H9 (cell line): ENCODE measurements at regions not wholly inside any gene's neighbourhood (a gene's known extent, or its start where the extent isn't known, plus 50 kb on each side); places are given as distances from the start of the nearest gene placed in this dataset.
"Not testable (repeated sequence)": the region's sequence is repeated elsewhere in the genome, so short reads cannot be mapped to it uniquely, and the experiment has no call there.

Experiments
- DNase-seq: peaks from one replicate; pipeline ENCODE4 v3.0.0-alpha.2; 2017
- H2AFZ ChIP-seq: one replicate; pipeline ENCODE4 v1.6.1; 2013; ENCODE audit warnings: mild to moderate bottlenecking, low read length, control low read depth, moderate library complexity
- H2AK5ac ChIP-seq: 2 replicates; pipeline ENCODE4 v1.6.1; 2013; ENCODE audit warnings: low read length, control low read depth, mixed read lengths; ENCODE audit not compliant: insufficient read length
- H2BK120ac ChIP-seq: one replicate; pipeline ENCODE4 v1.6.1; 2013; ENCODE audit warnings: low read depth, mild to moderate bottlenecking, low read length, control low read depth, inconsistent platforms; ENCODE audit not compliant: poor library complexity, severe bottlenecking
- H2BK12ac ChIP-seq: 2 replicates; pipeline ENCODE4 v1.6.1; 2013; ENCODE audit warnings: low read length, control low read depth, mixed read lengths, low read depth; ENCODE audit not compliant: insufficient read length
- H2BK15ac ChIP-seq: 2 replicates; pipeline ENCODE4 v1.6.1; 2013; ENCODE audit warnings: low read depth, low read length, control low read depth
- H2BK20ac ChIP-seq: one replicate; pipeline ENCODE4 v1.6.1; 2013; ENCODE audit warnings: low read depth, mild to moderate bottlenecking, low read length, control low read depth, inconsistent platforms; ENCODE audit not compliant: poor library complexity, severe bottlenecking
- H2BK5ac ChIP-seq: 2 replicates; pipeline ENCODE4 v1.6.1; 2013; ENCODE audit warnings: low read length, control low read depth, mixed read lengths; ENCODE audit not compliant: insufficient read length
- H3K14ac ChIP-seq: 2 replicates; pipeline ENCODE4 v1.6.1; 2013; ENCODE audit warnings: low read length, control low read depth; ENCODE audit not compliant: insufficient read depth
- H3K18ac ChIP-seq: 2 replicates; pipeline ENCODE4 v1.6.1; 2013; ENCODE audit warnings: low read depth, mild to moderate bottlenecking, mixed read lengths, low read length, control low read depth; ENCODE audit not compliant: insufficient read length
- H3K23ac ChIP-seq: 2 replicates; pipeline ENCODE4 v1.6.1; 2013; ENCODE audit warnings: low read length, control low read depth, mixed read lengths, low read depth; ENCODE audit not compliant: insufficient read length
- H3K23me2 ChIP-seq: 2 replicates; pipeline ENCODE4 v1.6.1; 2013; ENCODE audit warnings: low read depth, mild to moderate bottlenecking, mixed read lengths, low read length, control low read depth; ENCODE audit not compliant: insufficient read length, poor library complexity, severe bottlenecking
- H3K27ac ChIP-seq: 2 replicates; pipeline ENCODE4 v1.5.1; 2013; ENCODE audit warnings: low read length, control low read depth, mixed read lengths, low read depth; ENCODE audit not compliant: insufficient read length
- H3K27me3 ChIP-seq: 2 replicates; pipeline ENCODE4 v1.6.1; 2013; ENCODE audit warnings: low read length, control low read depth, inconsistent platforms; ENCODE audit not compliant: insufficient read depth
- H3K4ac ChIP-seq: 2 replicates; pipeline ENCODE4 v1.6.1; 2013; ENCODE audit warnings: low read depth, mild to moderate bottlenecking, control low read depth, inconsistent platforms, low read length, moderate library complexity
- H3K4me1 ChIP-seq: 2 replicates; pipeline ENCODE4 v1.6.1; 2013; ENCODE audit warnings: low read length, control low read depth, inconsistent platforms; ENCODE audit not compliant: insufficient read depth
- H3K4me2 ChIP-seq: 2 replicates; pipeline ENCODE4 v1.6.1; 2013; ENCODE audit warnings: low read length, control low read depth, mixed read lengths; ENCODE audit not compliant: insufficient read length, insufficient read depth
- H3K56ac ChIP-seq: 2 replicates; pipeline ENCODE4 v1.6.1; 2013; ENCODE audit warnings: low read depth, mild to moderate bottlenecking, mixed read lengths, low read length, control low read depth; ENCODE audit not compliant: insufficient read length
- H3K79me1 ChIP-seq: 2 replicates; pipeline ENCODE4 v1.6.1; 2013; ENCODE audit warnings: low read depth, mild to moderate bottlenecking, moderate library complexity, low read length, control low read depth, inconsistent platforms; ENCODE audit not compliant: insufficient read depth, poor library complexity, severe bottlenecking
- H3K79me2 ChIP-seq: 2 replicates; pipeline ENCODE4 v1.6.1; 2013; ENCODE audit warnings: low read length, control low read depth, inconsistent platforms; ENCODE audit not compliant: insufficient read depth
- H3K9ac ChIP-seq: 2 replicates; pipeline ENCODE4 v1.6.1; 2013; ENCODE audit warnings: low read length, control low read depth, mixed read lengths; ENCODE audit not compliant: insufficient read length; ENCODE audit errors: extremely low read depth
- H3K9me3 ChIP-seq: one replicate; pipeline ENCODE4 v1.6.1; 2013; ENCODE audit warnings: low read depth, low read length, inconsistent platforms; ENCODE audit not compliant: control insufficient read depth
- H3T11ph ChIP-seq: one replicate; pipeline ENCODE4 v1.6.1; 2013; ENCODE audit warnings: mild to moderate bottlenecking, low read length, control low read depth, inconsistent platforms
- H4K20me1 ChIP-seq: one replicate; pipeline ENCODE4 v1.6.1; 2013; ENCODE audit not compliant: control insufficient read depth, insufficient read length, insufficient read depth
- H4K5ac ChIP-seq: 2 replicates; pipeline ENCODE4 v1.6.1; 2013; ENCODE audit warnings: low read depth, mild to moderate bottlenecking, mixed read lengths, low read length, control low read depth; ENCODE audit not compliant: insufficient read length
- H4K8ac ChIP-seq: replicated peaks from 2 replicates; pipeline ENCODE4 v1.6.1; 2013; ENCODE audit warnings: low read length, control low read depth, mixed read lengths, low read depth; ENCODE audit not compliant: insufficient read length
- H4K91ac ChIP-seq: 2 replicates; pipeline ENCODE4 v1.6.1; 2013; ENCODE audit warnings: low read depth, mild to moderate bottlenecking, moderate library complexity, mixed read lengths, low read length, control low read depth; ENCODE audit not compliant: insufficient read length
- H3K27ac Mint-ChIP-seq, 3 experiments: 2 replicates in 2 of 3; 3 replicates in 1 of 3; pipeline ENCODE4 v1.8.0; 2020 to 2021; ENCODE audit warnings: mixed read lengths in 3 of 3, mild to moderate bottlenecking in 1 of 3, moderate library complexity in 1 of 3
- H3K27me3 Mint-ChIP-seq: 2 replicates; pipeline ENCODE4 v1.8.0; 2021; ENCODE audit warnings: low read depth, mild to moderate bottlenecking, moderate library complexity, mixed read lengths
- H3K36me3 Mint-ChIP-seq, 3 experiments: 2 replicates in 2 of 3; 3 replicates in 1 of 3; pipeline ENCODE4 v1.8.0; 2020 to 2021; ENCODE audit warnings: low read depth in 3 of 3, mixed read lengths in 3 of 3; ENCODE audit not compliant: insufficient read depth in 1 of 3
- H3K4me1 Mint-ChIP-seq, 2 experiments: 2 replicates each; pipeline ENCODE4 v1.8.0; 2020; ENCODE audit warnings: mixed read lengths in 2 of 2
- H3K4me3 Mint-ChIP-seq, 2 experiments: 2 replicates in 1 of 2; 3 replicates in 1 of 2; pipeline ENCODE4 v1.8.0; 2020 to 2021; ENCODE audit warnings: mild to moderate bottlenecking in 2 of 2, mixed read lengths in 2 of 2, moderate library complexity in 1 of 2
- H3K9me3 Mint-ChIP-seq, 2 experiments: 2 replicates in 1 of 2; 3 replicates in 1 of 2; pipeline ENCODE4 v1.8.0; 2020; ENCODE audit warnings: mild to moderate bottlenecking in 2 of 2, mixed read lengths in 2 of 2, moderate library complexity in 1 of 2

DNA sequence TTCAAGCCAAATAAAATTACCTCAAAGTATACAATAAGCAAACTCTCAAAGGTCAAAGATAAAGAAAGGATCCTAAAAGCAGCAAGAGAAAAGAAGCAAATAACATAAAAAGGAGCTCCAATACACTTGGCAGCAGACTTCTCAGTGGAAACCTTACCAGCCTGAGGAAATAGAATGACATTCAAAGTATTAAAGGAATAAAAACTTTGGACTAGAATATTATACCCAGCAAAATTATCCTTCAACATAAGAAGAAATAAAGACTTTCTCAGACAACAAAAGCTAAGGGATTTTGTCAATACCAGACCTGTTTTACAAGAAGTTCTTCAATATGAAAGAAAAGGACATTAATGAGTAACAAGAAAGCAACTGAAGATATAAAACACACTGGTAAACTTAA lies 83.0 kb upstream of the SPTLC1 start:
- H3K79me1 ChIP-seq, H3K4me3 Mint-ChIP-seq, H2BK5ac ChIP-seq, H3K4me1 Mint-ChIP-seq, H4K5ac ChIP-seq, H3K23ac ChIP-seq, H3K36me3 Mint-ChIP-seq, H3K9me3 Mint-ChIP-seq, H3K56ac ChIP-seq, H2AFZ ChIP-seq, H3K9ac ChIP-seq, H3K18ac ChIP-seq, DNase-seq, H2AK5ac ChIP-seq, H3K14ac ChIP-seq, H3K27ac Mint-ChIP-seq, H2BK12ac ChIP-seq, H3K79me2 ChIP-seq, H3K27me3 Mint-ChIP-seq, H3K23me2 ChIP-seq, H3K27ac ChIP-seq, H4K8ac ChIP-seq, H4K91ac ChIP-seq, H3T11ph ChIP-seq, H3K4me2 ChIP-seq, H3K4me1 ChIP-seq, H3K27me3 ChIP-seq, H2BK120ac ChIP-seq, H2BK15ac ChIP-seq, H4K20me1 ChIP-seq, H3K9me3 ChIP-seq, H2BK20ac ChIP-seq, H3K4ac ChIP-seq: not testable (repeated sequence)
